Hepatocyte (in vitro differentiated cells): ENCODE measurements at regions not wholly inside any gene's neighbourhood (a gene's known extent, or its start where the extent isn't known, plus 50 kb on each side); places are given as distances from the start of the nearest gene placed in this dataset.

ENCODE experiments used
- DNase-seq: peaks from one replicate; pipeline ENCODE4 v3.0.0-alpha.2; 2016; ENCODE audit warnings: low spot score
- H2AFZ ChIP-seq: fragments of 200-600 bp; sonication (generic); 2 replicates; pipeline ENCODE4 v1.6.0; 2016; ENCODE audit warnings: antibody characterized with exemption, mild to moderate bottlenecking
- H3K27ac ChIP-seq: fragments of 200-600 bp; sonication (generic); 2 replicates; pipeline ENCODE4 v1.5.1; 2016; ENCODE audit warnings: mild to moderate bottlenecking
- H3K27me3 ChIP-seq: fragments of 200-600 bp; sonication (generic); 2 replicates; pipeline ENCODE4 v1.6.1; 2016
- H3K36me3 ChIP-seq: fragments of 200-600 bp; sonication (generic); replicated peaks from 2 replicates; pipeline ENCODE4 v1.5.1; 2016; ENCODE audit warnings: low read depth; ENCODE audit not compliant: insufficient read depth
- H3K4me1 ChIP-seq: fragments of 200-600 bp; sonication (generic); 2 replicates; pipeline ENCODE4 v1.5.1; 2016; ENCODE audit warnings: mild to moderate bottlenecking, moderate library complexity; ENCODE audit not compliant: insufficient read depth
- H3K4me2 ChIP-seq: fragments of 200-600 bp; sonication (generic); 2 replicates; pipeline ENCODE4 v1.6.0; 2016
- H3K4me3 ChIP-seq: fragments of 200-600 bp; sonication (generic); 2 replicates; pipeline ENCODE4 v1.5.1; 2016; ENCODE audit warnings: mild to moderate bottlenecking
- H3K79me2 ChIP-seq: fragments of 200-600 bp; sonication (generic); 2 replicates; pipeline ENCODE4 v1.6.0; 2017; ENCODE audit warnings: mild to moderate bottlenecking
- H3K9me2 ChIP-seq: fragments of 200-600 bp; sonication (generic); replicated peaks from 2 replicates; pipeline ENCODE4 v1.6.0; 2017; ENCODE audit warnings: mild to moderate bottlenecking; ENCODE audit not compliant: insufficient read depth
- H3K9me3 ChIP-seq: fragments of 200-600 bp; sonication (generic); 2 replicates; pipeline ENCODE4 v1.5.1; 2016; ENCODE audit warnings: low read depth, mild to moderate bottlenecking
- H4K20me1 ChIP-seq: fragments of 200-600 bp; sonication (generic); 2 replicates; pipeline ENCODE4 v1.6.0; 2016; ENCODE audit warnings: mild to moderate bottlenecking; ENCODE audit not compliant: insufficient read depth, poor library complexity, severe bottlenecking
- EZH2 ChIP-seq: fragments of 200-600 bp; sonication (generic); IDR thresholded peaks from 2 replicates; pipeline ENCODE4 v1.6.1; 2016; ENCODE audit warnings: antibody characterized with exemption, mild to moderate bottlenecking, borderline replicate concordance
- EZH2phosphoT487 ChIP-seq: fragments of 200-600 bp; sonication (generic); IDR thresholded peaks from one replicate; pipeline ENCODE4 v1.6.1; 2018; ENCODE audit warnings: antibody characterized with exemption, mild to moderate bottlenecking, low read depth, moderate library complexity; ENCODE audit not compliant: unreplicated experiment, severe bottlenecking
- WGBS: methylation state at CpG from one replicate; pipeline ENCODE4 v1.1.6; 2016; ENCODE audit warnings: low lambda C conversion rate; ENCODE audit errors: missing lambda C conversion rate; 5-methylcytosine and 5-hydroxymethylcytosine counted together
- TF ChIP-seq, protein P1 (sequence below): fragments of 200-600 bp; sonication (generic); IDR thresholded peaks from 2 replicates; pipeline ENCODE4 v1.5.1; 2016; ENCODE audit warnings: antibody characterized with exemption, mild to moderate bottlenecking; ENCODE audit not compliant: poor library complexity

DNA sequence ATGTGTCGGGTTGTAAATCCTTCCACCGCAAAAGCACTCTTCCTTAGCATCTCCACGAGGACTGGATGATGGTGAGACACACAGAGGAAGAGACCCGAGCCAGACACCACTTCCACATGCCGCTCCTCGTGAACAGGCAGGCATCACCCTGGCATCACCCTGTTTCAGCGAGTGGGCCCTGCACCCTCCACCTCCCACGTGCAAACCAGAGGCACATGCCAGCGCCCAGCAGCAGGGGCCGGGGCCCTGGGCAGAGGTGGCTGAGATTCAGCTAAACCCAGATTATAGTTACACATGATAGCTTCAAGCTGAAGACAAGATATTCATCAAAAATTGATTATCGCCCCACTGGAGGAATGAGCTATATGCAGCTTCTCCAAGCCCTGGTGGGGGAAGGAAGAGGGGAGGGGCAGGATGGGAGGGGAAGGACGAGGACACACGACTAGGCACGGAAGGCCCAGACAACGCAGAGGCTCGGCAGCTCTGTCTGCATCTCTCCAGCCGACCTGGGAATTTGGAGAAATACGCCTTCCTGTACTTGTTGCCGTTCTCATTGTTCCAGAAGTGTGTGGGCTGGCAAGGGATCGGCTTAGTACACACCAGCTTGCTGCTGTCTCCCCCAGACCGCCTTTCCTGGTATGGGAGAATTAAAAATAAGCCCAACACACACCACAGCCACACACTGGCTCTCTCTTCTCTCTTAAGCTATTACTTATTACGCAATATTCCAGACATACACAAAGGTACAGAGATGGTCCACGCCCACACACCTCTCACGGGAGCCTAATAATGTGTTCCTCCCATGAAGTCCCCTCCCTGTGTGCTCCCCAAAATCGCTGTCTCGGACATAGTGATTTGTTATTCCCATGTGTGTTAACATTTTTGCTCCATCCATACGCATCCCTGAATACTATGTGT lies 50.4 kb upstream of the ZNF354A start:
- peaks cover 7% of the 10 kb centered on the region for H3K4me1 ChIP-seq
- no peaks in the 10 kb centered on the region for H3K79me2 ChIP-seq
- TF ChIP-seq, protein P1, sequence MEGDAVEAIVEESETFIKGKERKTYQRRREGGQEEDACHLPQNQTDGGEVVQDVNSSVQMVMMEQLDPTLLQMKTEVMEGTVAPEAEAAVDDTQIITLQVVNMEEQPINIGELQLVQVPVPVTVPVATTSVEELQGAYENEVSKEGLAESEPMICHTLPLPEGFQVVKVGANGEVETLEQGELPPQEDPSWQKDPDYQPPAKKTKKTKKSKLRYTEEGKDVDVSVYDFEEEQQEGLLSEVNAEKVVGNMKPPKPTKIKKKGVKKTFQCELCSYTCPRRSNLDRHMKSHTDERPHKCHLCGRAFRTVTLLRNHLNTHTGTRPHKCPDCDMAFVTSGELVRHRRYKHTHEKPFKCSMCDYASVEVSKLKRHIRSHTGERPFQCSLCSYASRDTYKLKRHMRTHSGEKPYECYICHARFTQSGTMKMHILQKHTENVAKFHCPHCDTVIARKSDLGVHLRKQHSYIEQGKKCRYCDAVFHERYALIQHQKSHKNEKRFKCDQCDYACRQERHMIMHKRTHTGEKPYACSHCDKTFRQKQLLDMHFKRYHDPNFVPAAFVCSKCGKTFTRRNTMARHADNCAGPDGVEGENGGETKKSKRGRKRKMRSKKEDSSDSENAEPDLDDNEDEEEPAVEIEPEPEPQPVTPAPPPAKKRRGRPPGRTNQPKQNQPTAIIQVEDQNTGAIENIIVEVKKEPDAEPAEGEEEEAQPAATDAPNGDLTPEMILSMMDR = no peak
- TF ChIP-seq EZH2 (no peak), EZH2phosphoT487 (no peak)

More for the DNA sequence above, 50.4 kb upstream of the ZNF354A start:
- 82% methylated on average over 26 of the region's 27 CpGs for WGBS
- no peaks in the 10 kb centered on the region for H3K27me3 ChIP-seq
- no peaks in the 10 kb centered on the region for H4K20me1 ChIP-seq
- no peaks in the 10 kb centered on the region for H3K9me2 ChIP-seq
- H2AFZ ChIP-seq = no peak overlapping the region
- H3K36me3 ChIP-seq = no peaks in the 10 kb centered on the region
- no peak overlapping the region for H3K4me3 ChIP-seq
- no peaks in the 10 kb centered on the region for H3K9me3 ChIP-seq
- no peak overlapping the region for H3K27ac ChIP-seq
- no peak for DNase-seq
- H3K4me2 ChIP-seq = no peak overlapping the region
